ENCODE measurements at regions not wholly inside any gene's neighbourhood (a gene's known extent, or its start where the extent isn't known, plus 50 kb on each side); places are given as distances from the start of the nearest gene placed in this dataset.
"Not testable (repeated sequence)": the region's sequence is repeated elsewhere in the genome, so short reads cannot be mapped to it uniquely, and the experiment has no call there.

GRCh38 chr4:101730291-101731117 is 60.0 kb upstream of the BANK1 start:
- H3K27ac Mint-ChIP-seq = no peak overlapping the region
- H3K36me3 Mint-ChIP-seq = no peaks in the 10 kb centered on the region
- peak; percentile 76 to 89 for ATAC-seq
- DNase-seq (ENCODE audit: low spot score in 2 of 2) = peak in 1 of 2 donors; percentile 35
- H3K9me3 Mint-ChIP-seq = no peaks in the 10 kb centered on the region

GRCh38 chr4:101727238-101727637 is 63.3 kb upstream of the BANK1 start:
- Mint-ChIP-seq H3K36me3 (no peaks in the 10 kb centered on the region), H3K27ac (no peak overlapping the region), H3K9me3 (no peaks in the 10 kb centered on the region)
- DNase-seq (ENCODE audit: low spot score in 2 of 2) = no peak
- no peak for ATAC-seq

DNA sequence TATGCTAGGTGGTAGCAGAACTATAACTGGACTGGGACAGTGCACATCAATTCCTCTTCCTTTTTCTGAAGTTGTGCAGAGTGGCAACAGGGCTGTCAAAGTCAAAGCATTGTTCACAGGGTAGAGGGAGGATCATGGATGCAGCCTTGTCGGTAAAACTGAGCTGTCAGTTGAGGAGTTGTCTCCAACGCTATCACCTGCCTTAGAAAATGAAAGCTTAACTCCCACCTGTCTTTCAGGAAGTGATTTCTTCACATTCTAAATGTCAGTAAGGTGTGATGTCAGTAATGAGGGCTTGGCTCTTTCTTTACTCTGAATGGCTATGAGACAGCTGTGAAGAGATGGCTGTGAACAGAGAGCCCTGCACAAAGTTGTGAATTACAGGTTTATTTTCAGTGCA is 66.4 kb upstream of the BANK1 start:
- DNase-seq (ENCODE audit: low spot score in 2 of 2) (no peak), ATAC-seq (peak; percentile 66 to 79)
- Mint-ChIP-seq H3K36me3 (no peaks in the 10 kb centered on the region), H3K27ac (no peak overlapping the region), H3K9me3 (no peaks in the 10 kb centered on the region)

GRCh38 chr4:101718810-101719209 is 71.7 kb upstream of the BANK1 start:
- Mint-ChIP-seq H3K36me3 (peaks cover 0 to 4% of the 10 kb centered on the region in 2 donors), H3K27ac (no peak overlapping the region), H3K9me3 (peaks cover 10 to 16% of the 10 kb centered on the region in 2 donors)
- DNase-seq (ENCODE audit: low spot score in 2 of 2) = no peak
- ATAC-seq = no peak

DNA sequence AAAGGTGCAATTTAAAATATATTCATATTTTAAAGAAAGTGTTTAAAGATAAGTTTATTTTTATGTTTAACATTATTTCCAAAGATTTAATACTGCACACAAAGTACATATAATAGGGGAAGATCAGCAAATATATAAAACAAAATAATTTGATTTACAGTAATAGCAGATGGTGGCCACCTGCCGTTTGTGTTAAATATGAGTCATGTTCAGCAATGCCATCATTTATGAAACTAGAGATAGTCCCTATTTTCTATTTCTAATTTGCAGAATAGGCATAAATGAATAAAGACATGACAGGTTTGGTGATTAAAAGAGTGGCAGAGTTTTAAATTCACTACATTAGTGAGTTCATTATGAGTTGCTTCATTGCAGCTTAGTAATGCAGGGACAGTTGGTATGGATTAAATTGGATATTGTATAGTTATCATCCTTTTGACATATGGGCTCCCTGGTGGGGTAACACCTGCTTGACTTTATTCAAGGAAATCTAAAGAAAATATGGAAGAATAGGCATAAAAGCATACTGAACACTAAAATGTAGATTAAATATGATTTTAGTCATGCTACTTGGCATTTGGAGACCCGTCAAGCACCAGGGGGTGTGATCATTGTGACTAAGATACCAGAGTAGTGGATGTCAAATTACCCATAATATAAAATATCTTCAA is 78.8 kb upstream of the BANK1 start:
- no peak for ATAC-seq
- Mint-ChIP-seq H3K9me3 (peaks cover 9 to 10% of the 10 kb centered on the region in 2 donors), H3K36me3 (peaks cover 0 to 5% of the 10 kb centered on the region in 2 donors), H3K27ac (no peak overlapping the region)
- no peak for DNase-seq (ENCODE audit: low spot score in 2 of 2)

- ATAC-seq (no peak), DNase-seq (ENCODE audit: low spot score in 2 of 2) (no peak)
- peaks cover 8 to 13% of the 10 kb centered on the region in 2 donors for H3K9me3 Mint-ChIP-seq
- no peak overlapping the region for H3K27ac Mint-ChIP-seq
- peaks cover 0 to 10% of the 10 kb centered on the region in 2 donors for H3K36me3 Mint-ChIP-seq
These were observed 79.7 kb upstream of the BANK1 start for GRCh38 chr4:101710806-101711205.

DNA sequence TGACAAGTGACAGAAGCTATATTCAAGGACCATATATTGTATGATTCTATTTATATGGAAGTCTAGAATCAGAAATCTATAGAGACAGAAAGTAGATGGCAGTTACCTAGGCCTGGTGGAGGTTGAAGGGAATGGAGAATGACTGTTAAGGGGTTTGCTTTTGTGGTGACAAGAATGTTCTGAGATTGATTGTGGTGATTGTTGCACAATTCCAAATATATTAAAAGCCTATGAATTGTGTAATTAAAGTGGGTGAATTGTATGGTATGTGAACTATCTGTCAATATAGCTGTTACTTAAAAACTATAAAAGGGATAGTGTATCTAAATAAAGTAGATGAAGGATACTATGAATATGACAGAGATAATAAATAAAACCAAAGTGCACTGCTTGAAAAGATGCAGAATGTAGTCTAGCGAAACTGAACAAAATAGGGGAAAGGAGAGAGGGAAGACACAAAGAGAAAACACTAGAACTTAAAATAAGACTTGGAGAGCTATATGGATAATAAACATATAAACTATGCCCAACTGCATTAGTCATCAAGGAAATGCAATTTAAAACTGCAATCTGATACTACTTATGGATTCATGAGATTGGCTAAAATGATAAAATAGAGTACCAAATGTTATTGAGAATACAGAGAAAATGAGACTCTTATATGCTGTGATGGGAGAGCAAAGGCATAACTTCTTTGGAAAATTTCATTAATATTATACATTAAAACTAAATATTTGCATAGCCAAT is 82.1 kb upstream of the BANK1 start:
- Mint-ChIP-seq H3K36me3 (peaks cover 0 to 6% of the 10 kb centered on the region in 2 donors), H3K9me3 (peaks cover 0 to 6% of the 10 kb centered on the region in 2 donors), H3K27ac (no peak overlapping the region)
- ATAC-seq (no peak), DNase-seq (ENCODE audit: low spot score in 2 of 2) (no peak)

DNA sequence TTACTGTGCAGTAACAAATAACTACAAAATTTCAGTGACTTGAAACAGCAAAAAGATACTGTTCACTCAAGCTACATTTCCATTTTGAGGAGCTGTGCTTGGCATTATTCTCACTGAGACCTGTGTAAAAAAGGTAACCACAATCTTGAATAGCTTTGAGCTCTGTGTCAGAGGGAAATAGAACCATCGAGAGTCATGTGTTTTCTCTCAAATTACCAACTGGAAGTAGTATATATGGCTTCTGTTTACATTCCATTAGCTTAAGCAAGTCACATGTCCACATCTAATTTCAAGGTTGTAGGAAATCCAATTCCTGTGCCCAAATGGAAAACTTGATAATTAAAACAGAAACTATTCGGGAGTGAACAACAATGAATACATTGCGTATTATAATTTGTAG is 82.9 kb upstream of the BANK1 start:
- no peak for ATAC-seq
- H3K36me3 Mint-ChIP-seq = peaks cover 0 to 6% of the 10 kb centered on the region in 2 donors
- peaks cover 0 to 6% of the 10 kb centered on the region in 2 donors for H3K9me3 Mint-ChIP-seq
- no peak overlapping the region for H3K27ac Mint-ChIP-seq
- no peak for DNase-seq (ENCODE audit: low spot score in 2 of 2)

GRCh38 chr4:101706535-101707057 is 83.9 kb upstream of the BANK1 start:
- peaks cover 0 to 6% of the 10 kb centered on the region in 2 donors for H3K9me3 Mint-ChIP-seq
- no peak for ATAC-seq
- H3K27ac Mint-ChIP-seq = no peak overlapping the region
- DNase-seq (ENCODE audit: low spot score in 2 of 2) = no peak
- H3K36me3 Mint-ChIP-seq = peaks cover 0 to 6% of the 10 kb centered on the region in 2 donors

DNA sequence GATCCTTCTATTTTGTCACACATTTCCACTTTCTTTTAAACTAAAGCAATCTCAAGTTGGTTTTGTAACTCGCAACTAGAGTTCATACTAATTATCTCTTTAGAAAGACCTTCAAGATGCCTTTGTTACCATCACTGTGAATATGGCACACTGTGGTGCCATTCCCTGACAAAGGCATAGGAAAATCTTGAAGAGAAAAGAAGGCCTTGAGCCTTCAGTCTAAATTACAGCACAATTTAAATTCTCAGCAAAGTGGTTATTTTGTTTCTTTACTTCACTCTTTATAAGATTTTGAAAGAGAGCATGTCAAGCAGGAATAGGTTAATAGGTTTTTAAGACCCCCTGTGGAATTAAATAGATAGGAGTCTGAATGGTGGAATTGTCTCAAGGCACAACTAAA is 89.0 kb upstream of the BANK1 start:
- H3K36me3 Mint-ChIP-seq = peaks cover 0 to 3% of the 10 kb centered on the region in 2 donors
- ATAC-seq (no peak), DNase-seq (ENCODE audit: low spot score in 2 of 2) (no peak)
- peaks cover 0 to 3% of the 10 kb centered on the region in 2 donors for H3K9me3 Mint-ChIP-seq
- H3K27ac Mint-ChIP-seq = no peak overlapping the region

DNA sequence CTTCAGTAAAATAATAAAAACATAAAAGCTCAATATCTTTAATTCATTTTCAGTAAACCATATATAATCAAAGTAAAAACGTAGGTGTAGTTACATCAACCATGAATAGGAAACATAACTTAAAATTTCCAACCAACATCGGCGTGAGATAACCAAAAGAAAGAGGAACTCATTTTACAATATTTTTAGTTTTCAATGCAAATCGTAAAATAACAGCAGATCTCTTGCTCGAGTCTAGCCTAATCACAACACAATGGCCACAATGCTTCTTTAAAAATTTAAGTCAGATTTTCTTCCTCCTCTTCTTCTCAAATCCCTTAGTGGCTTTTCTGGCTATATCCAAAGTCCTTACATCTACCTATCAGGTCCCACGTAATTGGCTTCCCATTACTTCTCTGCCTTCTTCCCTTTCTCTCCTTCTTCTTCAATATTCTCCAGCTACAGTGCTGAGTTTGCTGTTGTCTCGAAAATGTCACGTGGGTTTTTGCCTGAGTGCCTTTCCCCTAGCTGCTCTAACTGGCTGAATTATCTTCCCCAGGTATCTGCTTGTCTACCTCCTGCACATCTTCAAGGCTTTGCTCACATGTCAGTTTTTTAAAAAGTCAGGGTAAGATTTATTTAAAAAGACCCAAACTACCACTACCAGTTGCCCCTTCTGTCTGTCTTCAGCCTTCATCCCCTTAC is 90.9 kb upstream of the BANK1 start:
- Mint-ChIP-seq H3K27ac (no peak overlapping the region), H3K36me3 (no peaks in the 10 kb centered on the region), H3K9me3 (no peaks in the 10 kb centered on the region)
- ATAC-seq = no peak
- DNase-seq (ENCODE audit: low spot score in 2 of 2) = no peak

- DNase-seq (ENCODE audit: low spot score in 2 of 2) (no peak), ATAC-seq (no peak)
- Mint-ChIP-seq H3K9me3 (no peaks in the 10 kb centered on the region), H3K36me3 (no peaks in the 10 kb centered on the region), H3K27ac (no peak overlapping the region)
These were observed 93.3 kb upstream of the BANK1 start for GRCh38 chr4:101697266-101697665.

DNA sequence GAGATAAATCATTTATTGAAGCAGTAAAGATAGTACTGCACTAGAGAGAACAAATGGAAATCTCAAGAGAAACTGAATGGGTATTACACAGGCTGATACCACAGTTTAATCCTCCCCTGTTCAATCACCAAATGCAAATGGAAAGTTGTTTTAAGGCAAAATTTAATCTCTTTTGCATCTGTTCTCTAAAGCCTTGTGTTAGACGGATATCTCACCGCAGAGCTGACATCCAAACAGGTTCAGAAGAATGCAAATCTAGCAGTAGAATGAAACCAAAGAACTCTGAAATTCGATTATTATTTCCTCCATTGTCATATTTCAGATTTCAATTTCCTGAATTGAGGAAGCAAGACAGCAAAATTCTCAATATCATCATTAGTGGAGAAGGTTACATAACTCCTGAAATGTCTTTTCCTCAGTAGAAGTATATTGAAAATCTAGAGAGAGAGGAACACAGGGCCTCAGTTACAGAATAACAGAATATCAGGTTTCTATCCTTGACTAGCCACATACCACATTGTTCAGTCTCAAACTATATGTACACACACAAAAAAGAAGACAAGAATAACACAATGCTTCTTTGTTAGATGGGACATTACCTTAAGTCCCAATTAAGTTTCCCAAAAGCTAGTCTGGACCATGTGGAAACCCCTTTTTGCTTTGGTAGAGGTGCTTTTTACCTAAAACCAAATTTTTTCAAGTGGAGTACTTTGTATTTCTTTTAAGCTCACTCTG is 94.1 kb upstream of the BANK1 start:
- Mint-ChIP-seq H3K9me3 (no peaks in the 10 kb centered on the region), H3K36me3 (no peaks in the 10 kb centered on the region), H3K27ac (no peak overlapping the region)
- DNase-seq (ENCODE audit: low spot score in 2 of 2) (no peak), ATAC-seq (no peak)

- no peak for ATAC-seq
- DNase-seq (ENCODE audit: low spot score in 2 of 2) = no peak
- no peaks in the 10 kb centered on the region for H3K9me3 Mint-ChIP-seq
- H3K27ac Mint-ChIP-seq = no peak overlapping the region
- H3K36me3 Mint-ChIP-seq = no peaks in the 10 kb centered on the region
These were observed 95.4 kb upstream of the BANK1 start for GRCh38 chr4:101695176-101695575.

DNA sequence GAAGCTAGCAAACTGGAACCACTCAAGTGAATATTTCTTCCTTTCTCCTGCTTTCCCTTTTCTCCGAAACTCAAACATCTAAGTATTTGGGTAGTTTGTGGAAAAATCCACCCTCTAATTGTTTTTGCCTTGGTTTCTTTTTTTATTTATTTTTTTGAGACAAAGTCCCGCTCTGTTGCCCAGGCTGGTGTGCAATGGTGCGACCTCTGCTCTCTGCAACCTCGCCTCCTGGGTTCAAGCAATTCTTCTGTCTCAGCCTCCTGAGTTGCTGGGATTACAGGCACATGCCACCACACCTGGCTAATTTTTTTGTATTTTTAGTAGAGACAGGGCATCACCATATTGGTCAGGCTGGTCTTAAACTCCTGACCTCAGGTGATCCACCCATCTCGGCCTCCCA is 96.1 kb upstream of the BANK1 start:
- not testable (repeated sequence) for DNase-seq (ENCODE audit: low spot score in 2 of 2); ATAC-seq; H3K27ac Mint-ChIP-seq; H3K9me3 Mint-ChIP-seq; H3K36me3 Mint-ChIP-seq

GRCh38 chr4:101693842-101694398 is 96.6 kb upstream of the BANK1 start:
- no peak for ATAC-seq
- H3K27ac Mint-ChIP-seq = no peak overlapping the region
- H3K36me3 Mint-ChIP-seq = no peaks in the 10 kb centered on the region
- DNase-seq (ENCODE audit: low spot score in 2 of 2) = no peak
- H3K9me3 Mint-ChIP-seq = no peaks in the 10 kb centered on the region

Data from activated naive CD4-positive, alpha-beta T cell treated with anti-CD3 and anti-CD28 coated beads, Interleukin-2, amount 50 U/mL, for 72 hours (primary cell).